Activated T-helper 17 cell treated with anti-CD3 and anti-CD28 coated beads, Interleukin-2, amount 50 U/mL, for 72 hours (primary cell): ENCODE measurements at regions not wholly inside any gene's neighbourhood (a gene's known extent, or its start where the extent isn't known, plus 50 kb on each side); places are given as distances from the start of the nearest gene placed in this dataset.
A peak's percentile ranks its signal among the peaks of the same experiment; 100 is the strongest.
"Not testable (repeated sequence)": the region's sequence is repeated elsewhere in the genome, so short reads cannot be mapped to it uniquely, and the experiment has no call there.

Experiments used
- ATAC-seq: fragments of 150-1000 bp; cut with Tn5 transposase; replicated peaks from 2 replicates; pipeline ENCODE4 v1.10.0; 2021; ENCODE audit warnings: mild to moderate bottlenecking, moderate library complexity
- H3K27ac Mint-ChIP-seq: one replicate; pipeline ENCODE4 v1.8.0; 2022; ENCODE audit warnings: mixed read lengths
- H3K27me3 Mint-ChIP-seq: one replicate; pipeline ENCODE4 v1.8.0; 2022; ENCODE audit warnings: mixed read lengths
- H3K36me3 Mint-ChIP-seq: one replicate; pipeline ENCODE4 v1.8.0; 2022; ENCODE audit warnings: low read depth, mild to moderate bottlenecking, mixed read lengths
- H3K4me1 Mint-ChIP-seq: one replicate; pipeline ENCODE4 v1.8.0; 2022; ENCODE audit warnings: mixed read lengths
- H3K4me3 Mint-ChIP-seq: one replicate; pipeline ENCODE4 v1.8.0; 2022; ENCODE audit warnings: mild to moderate bottlenecking, mixed read lengths
- H3K9me3 Mint-ChIP-seq: one replicate; pipeline ENCODE4 v1.8.0; 2022; ENCODE audit warnings: mixed read lengths

DNA sequence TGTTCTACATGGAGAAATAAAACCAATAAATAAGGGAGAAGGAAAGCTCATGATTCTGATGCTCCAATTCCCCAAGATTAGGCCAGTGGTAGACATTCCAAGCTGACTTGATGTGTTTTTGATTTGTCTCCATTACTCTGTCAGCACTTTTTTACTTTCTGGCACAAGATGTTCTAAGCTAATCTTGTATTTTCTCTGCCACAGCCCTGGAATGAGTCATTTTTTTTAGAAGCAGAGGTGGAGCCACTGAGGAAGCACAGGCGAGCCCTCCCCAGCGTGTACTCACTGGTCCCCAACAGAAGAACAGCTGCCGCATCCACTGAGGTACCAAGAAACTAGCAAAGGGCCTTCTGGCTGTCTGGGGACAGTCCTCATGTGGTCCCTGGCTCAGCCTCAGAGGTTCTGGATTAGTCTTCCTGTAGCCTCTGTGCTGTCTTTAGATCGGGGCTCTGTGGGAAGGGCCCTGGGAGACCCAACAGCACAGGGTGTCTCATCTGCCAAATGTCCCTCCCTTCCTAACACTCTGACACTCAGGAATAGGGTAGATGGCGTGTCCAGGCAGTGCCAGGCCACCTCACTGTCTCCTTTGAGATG, 117.9 kb upstream of the ZNF519 start:
- not testable (repeated sequence) for ATAC-seq, H3K27ac Mint-ChIP-seq, H3K27me3 Mint-ChIP-seq, H3K4me3 Mint-ChIP-seq, H3K9me3 Mint-ChIP-seq, H3K4me1 Mint-ChIP-seq, H3K36me3 Mint-ChIP-seq

DNA sequence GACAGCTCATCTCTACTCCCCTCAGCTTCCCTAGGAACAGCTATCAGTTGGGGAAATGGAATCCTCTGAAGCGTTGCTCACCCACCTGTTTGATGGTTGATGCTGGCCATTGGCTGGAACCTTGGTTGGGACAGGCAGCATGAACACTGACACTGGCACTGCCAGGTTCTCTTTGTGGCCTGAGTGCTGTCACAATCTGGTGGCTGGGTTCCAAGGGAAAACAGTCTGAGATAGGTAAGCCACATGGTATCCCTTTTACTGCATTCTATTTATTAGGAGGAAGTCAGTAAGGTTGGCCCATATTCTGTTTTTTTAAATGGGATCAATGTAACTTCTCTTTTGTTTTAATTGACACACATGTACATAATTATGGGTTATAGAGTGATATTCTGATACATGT, 107.0 kb upstream of the ZNF519 start:
- not testable (repeated sequence) for H3K4me1 Mint-ChIP-seq, ATAC-seq, H3K27me3 Mint-ChIP-seq, H3K9me3 Mint-ChIP-seq, H3K36me3 Mint-ChIP-seq, H3K27ac Mint-ChIP-seq, H3K4me3 Mint-ChIP-seq

DNA sequence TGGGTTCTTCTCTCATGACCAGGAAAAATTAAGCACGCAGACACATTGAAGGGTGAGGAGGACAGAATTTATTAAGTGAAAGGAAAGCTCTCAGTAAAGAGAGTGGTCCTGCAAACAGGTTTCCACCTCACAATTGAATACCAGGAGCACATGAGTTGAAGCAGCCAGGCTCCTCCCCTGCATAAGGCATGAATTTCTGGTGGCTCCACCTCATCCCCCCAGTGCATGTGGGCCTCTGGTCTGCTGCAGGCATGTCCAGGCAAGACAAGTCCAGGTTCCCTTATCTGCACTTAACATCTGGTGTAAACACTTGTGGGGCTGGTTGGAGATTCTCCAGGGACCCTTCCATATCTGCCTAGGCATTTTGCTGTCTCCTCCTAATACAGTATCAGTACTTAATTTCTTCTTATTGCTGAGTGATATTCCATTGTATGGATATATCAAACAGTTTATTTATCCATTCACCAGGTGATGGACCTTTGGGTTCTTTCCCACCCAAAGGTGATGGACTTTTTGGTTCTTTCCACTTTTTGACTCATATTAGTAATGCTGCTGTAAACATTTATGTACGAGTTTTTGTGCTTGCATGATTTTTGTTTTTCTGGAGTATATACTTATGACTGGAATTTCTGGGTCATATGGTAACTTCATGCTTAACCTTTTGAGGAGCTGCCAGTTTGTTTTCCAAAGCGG, 104.3 kb upstream of the ZNF519 start:
- not testable (repeated sequence) for H3K27ac Mint-ChIP-seq, H3K4me3 Mint-ChIP-seq, ATAC-seq, H3K9me3 Mint-ChIP-seq, H3K36me3 Mint-ChIP-seq, H3K27me3 Mint-ChIP-seq, H3K4me1 Mint-ChIP-seq

DNA sequence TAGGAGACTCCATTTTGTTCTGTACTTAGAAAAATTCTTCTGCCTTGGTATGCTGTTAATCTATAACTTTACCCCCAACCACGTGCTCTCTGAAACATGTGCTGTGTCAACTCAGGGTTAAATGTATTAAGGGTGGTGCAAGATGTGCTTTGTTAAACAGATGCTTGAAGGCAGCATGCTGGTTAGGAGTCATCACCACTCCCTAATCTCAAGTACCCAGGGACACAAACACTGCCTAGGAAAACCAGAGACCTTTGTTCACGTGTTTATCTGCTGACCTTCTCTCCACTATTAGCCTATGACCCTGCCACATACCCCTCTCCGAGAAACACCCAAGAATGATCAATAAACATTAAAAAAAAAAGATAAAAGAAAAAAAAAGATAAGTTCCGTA, 93.0 kb upstream of the ZNF519 start:
- not testable (repeated sequence) for H3K4me3 Mint-ChIP-seq, ATAC-seq, H3K9me3 Mint-ChIP-seq, H3K27me3 Mint-ChIP-seq, H3K4me1 Mint-ChIP-seq, H3K27ac Mint-ChIP-seq
- peaks cover 11% of the 10 kb centered on the region for H3K36me3 Mint-ChIP-seq

DNA sequence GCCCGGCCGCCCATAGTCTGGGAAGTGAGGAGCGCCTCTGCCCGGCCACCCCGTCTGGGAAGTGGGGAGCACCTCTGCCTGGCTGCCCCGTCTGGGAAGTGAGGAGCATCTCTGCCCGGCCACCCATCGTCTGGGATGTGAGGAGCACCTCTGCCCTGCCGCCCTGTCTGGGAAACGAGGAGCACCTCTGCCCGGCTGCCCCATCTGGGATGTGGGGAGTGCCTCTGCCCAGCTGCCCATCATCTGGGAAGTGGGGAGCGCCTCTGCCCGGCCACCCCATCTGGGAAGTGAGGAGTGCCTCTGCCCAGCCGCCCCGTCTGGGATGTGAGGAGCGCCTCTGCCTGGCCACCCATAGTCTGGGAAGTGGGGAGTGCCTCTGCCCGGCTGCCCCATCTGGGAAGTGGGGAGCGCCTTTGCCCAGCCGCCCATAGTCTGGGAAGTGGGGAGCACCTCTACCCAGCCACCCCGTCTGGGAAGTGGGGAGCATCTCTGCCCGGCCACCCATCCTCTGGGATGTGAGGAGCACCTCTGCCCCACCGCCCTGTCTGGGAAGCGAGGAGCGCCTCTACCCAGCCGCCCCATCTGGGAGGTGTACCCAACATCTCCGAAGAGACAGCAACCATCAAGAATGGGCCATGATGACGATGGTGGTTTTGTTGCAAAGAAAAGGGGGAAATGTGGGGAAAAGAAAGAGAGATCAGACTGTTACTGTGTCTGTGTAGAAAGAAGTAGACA, 92.5 kb upstream of the ZNF519 start:
- not testable (repeated sequence) for H3K4me1 Mint-ChIP-seq, ATAC-seq

DNA sequence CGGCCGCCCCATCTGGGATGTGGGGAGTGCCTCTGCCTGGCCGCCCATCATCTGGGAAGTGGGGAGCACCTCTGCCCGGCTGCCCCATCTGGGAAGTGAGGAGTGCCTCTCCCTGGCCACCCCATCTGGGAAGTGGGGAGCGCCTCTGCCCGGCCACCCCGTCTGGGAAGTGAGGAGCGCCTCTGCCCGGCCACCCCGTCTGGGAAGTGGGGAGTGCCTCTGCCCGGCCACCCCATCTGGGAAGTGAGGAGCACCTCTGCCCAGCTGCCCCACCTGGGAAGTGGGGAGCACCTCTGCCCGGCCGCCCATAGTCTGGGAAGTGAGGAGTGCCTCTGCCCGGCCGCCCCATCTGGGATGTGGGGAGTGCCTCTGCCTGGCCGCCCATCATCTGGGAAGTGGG, 91.7 kb upstream of the ZNF519 start:
- not testable (repeated sequence) for H3K27ac Mint-ChIP-seq, H3K27me3 Mint-ChIP-seq, ATAC-seq, H3K4me3 Mint-ChIP-seq, H3K4me1 Mint-ChIP-seq, H3K9me3 Mint-ChIP-seq
- H3K36me3 Mint-ChIP-seq, result peaks cover 19% of the 10 kb centered on the region

More for the DNA sequence above, 92.5 kb upstream of the ZNF519 start:
- H3K4me3 Mint-ChIP-seq, H3K9me3 Mint-ChIP-seq, H3K27ac Mint-ChIP-seq, H3K27me3 Mint-ChIP-seq: not testable (repeated sequence)
- peaks cover 17% of the 10 kb centered on the region for H3K36me3 Mint-ChIP-seq

DNA sequence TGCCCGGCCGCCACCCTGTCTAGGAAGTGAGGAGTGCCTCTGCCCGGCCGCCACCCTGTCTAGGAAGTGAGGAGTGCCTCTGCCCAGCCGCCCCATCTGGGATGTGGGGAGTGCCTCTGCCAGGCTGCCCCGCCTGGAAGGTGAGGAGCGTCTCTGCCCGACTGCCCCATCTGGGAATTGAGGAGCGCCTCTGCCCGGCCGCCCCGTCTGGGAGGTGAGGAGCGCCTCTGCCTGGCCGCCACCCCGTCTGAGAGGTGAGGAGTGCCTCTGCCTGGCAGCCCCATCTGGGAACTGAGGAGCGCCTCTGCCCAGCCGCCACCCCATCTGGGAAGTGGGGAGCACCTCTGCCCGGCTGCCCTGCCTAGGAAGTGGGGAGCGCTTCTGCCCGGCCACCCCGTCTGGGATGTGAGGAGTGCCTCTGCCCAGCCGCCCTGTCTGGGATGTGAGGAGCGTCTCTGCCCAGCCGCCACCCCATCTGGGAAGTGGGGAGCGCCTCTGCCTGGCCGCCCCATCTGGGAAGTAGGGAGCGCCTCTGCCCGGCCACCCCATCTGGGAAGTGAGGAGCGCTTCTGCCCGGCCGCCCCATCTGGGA, 91.1 kb upstream of the ZNF519 start:
- not testable (repeated sequence) for H3K4me3 Mint-ChIP-seq, H3K4me1 Mint-ChIP-seq, ATAC-seq, H3K27ac Mint-ChIP-seq, H3K27me3 Mint-ChIP-seq, H3K9me3 Mint-ChIP-seq
- H3K36me3 Mint-ChIP-seq, result peaks cover 23% of the 10 kb centered on the region

DNA sequence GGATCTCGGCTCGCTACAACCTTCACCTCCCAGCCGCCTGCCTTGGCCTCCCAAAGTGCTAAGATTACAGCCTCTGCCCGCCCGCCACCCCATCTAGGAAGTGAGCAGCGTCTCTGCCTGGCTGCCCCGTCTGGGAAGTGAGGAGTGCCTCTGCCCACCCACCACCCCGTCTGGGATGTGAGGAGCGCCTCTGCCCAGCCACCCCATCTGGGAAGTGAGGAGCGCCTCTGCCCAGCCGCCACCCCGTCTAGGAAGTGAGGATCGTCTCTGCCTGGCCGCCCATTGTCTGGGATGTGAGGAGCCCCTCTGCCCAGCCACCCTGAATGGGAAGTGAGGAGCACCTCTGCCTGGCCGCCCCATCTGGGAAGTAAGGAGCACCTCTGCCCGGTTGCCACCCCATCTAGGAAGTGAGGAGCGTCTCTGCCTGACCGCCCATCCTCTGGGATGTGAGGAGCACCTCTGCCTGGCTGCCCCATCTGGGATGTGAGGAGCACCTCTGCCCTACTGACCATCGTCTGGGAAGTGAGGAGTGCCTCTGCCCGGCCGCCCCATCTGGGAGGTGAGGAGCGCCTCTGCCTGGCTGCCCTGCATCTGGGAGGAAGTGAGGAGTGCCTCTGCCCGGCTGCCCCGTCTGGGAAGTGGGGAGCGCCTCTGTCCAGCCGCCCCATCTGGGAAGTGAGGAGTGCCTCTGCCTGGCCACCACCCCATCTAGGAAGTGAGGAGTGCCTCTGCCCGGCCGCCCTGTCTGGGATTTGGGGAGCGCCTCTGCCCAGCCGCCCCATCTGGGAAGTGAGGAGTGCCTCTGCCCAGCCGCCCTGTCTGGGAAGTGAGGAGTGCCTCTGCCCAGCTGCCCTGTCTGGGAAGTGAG, 90.4 kb upstream of the ZNF519 start:
- not testable (repeated sequence) for H3K9me3 Mint-ChIP-seq, ATAC-seq, H3K4me1 Mint-ChIP-seq, H3K27me3 Mint-ChIP-seq, H3K27ac Mint-ChIP-seq, H3K4me3 Mint-ChIP-seq
- H3K36me3 Mint-ChIP-seq, result peaks cover 23% of the 10 kb centered on the region

DNA sequence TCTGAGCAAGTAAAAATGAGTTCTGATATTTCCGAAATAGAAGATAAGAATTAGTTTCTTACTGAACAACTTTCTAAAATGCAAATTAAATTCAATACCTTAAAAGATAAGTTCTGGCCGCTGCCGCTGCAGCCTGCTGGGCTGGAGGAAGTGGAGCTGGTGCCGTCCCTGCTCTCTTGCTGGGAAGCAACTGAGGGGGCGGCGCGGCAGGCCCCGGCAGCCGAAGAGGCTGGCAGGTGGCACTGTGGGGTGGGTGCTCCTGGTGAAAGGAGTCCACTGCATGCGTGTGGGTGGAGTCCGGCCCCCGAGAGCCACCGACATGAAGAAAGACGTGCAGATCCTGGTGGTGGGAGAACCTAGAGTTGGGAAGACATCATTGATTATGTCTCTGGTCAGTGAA, 89.5 kb upstream of the ZNF519 start:
- H3K27ac Mint-ChIP-seq, result no peak overlapping the region
- peaks cover 23% of the 10 kb centered on the region for H3K36me3 Mint-ChIP-seq
- no peak overlapping the region for H3K4me3 Mint-ChIP-seq
- no peaks in the 10 kb centered on the region for H3K4me1 Mint-ChIP-seq
- no peaks in the 10 kb centered on the region for H3K27me3 Mint-ChIP-seq
- no peak for ATAC-seq
- no peaks in the 10 kb centered on the region for H3K9me3 Mint-ChIP-seq

DNA sequence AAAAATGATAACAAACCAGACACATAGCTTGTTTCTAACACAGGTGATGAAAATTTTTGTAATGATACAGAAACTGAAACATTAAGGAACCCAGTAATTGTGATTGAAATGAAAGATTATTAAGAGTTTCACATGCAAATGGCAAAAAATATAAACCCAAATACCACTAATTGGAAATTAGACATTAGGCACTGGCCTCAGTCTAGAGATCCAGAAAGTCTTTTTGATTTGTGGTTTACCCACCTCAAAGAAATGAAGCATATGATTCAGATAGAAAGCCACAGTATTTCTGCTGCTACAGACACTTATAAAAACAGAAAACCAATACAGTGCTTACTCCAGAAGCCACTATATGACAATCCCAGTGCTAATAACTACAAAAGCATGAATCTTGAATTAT, 83.7 kb upstream of the ZNF519 start:
- H3K4me1 Mint-ChIP-seq, H3K27me3 Mint-ChIP-seq, ATAC-seq, H3K4me3 Mint-ChIP-seq, H3K9me3 Mint-ChIP-seq, H3K27ac Mint-ChIP-seq: not testable (repeated sequence)
- H3K36me3 Mint-ChIP-seq, result peaks cover 16% of the 10 kb centered on the region

DNA sequence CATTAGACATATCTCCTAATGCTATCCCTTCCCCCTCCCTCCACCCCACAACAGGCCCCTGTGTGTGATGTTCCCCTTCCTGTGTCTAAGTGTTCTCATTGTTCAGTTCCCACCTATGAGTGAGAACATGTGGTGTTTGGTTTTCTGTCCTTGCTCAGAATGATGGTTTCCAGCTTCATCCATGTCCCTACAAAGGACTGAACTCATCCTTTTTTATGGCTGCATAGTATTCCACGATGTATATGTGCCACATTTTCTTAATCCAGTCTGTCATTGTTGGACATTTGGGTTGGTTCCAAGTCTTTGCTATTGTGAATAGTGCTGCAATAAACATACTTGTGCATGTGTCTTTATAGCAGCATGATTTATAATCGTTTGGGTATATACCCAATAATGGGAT, 71.2 kb upstream of the ZNF519 start:
- H3K36me3 Mint-ChIP-seq, H3K4me1 Mint-ChIP-seq, ATAC-seq, H3K27me3 Mint-ChIP-seq, H3K9me3 Mint-ChIP-seq, H3K27ac Mint-ChIP-seq, H3K4me3 Mint-ChIP-seq: not testable (repeated sequence)

DNA sequence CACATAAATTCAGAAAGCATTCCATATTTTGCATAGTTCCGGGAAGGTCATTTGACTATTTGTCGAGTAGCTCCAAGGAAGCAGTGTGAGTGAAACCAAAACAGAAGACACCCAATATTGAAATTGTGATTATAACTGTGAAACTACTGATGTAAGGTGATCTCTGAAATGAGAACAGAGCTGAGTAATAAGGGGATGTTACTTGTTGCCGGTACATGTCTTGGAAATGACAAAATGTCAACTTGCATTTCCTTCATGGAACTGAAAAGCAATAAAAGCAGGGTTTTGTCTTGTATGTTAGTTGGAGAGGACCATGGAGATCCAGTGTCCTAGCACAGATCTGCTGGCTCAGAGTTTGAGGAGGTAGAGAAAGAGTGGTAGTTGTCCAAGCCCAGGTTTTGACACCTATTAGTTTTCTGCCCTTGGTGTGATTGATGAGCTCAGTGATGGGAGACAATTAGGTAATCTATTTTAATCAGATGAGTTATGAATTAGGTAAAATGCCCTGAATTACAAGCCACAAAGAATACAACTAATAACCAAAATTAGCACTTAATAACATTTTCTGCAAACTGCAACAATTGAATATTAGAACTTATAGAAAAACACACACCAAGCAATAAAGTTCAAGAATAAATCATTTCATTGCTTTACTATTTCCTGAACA, 58.7 kb upstream of the ZNF519 start:
- H3K9me3 Mint-ChIP-seq, H3K27me3 Mint-ChIP-seq, H3K4me1 Mint-ChIP-seq: not testable (repeated sequence)
- ATAC-seq, result peak; percentile 86
- Mint-ChIP-seq H3K4me3 (peak overlapping the region; percentile 59), H3K27ac (peak overlapping the region; percentile 93), H3K36me3 (peaks cover 12% of the 10 kb centered on the region)

DNA sequence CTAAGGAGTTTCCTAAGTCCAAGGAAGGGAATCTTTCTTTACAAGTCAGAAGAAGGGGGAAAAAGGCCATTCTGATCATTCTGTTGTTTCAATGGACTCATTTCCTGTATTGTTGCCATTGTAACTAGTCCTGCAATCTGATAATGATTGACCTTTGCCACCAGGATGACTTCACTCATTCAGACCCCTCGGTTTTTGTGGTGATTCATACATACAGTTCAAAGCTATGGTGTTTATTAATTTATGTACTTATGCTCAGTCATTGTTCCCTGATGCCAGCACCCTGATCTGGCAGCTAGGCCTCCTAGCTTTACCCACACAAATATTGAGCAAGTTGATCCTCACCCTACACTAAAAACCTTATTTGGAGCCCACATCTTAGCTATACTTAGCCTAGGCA, 57.6 kb upstream of the ZNF519 start:
- Mint-ChIP-seq H3K9me3 (no peaks in the 10 kb centered on the region), H3K4me1 (peaks cover 9% of the 10 kb centered on the region), H3K4me3 (peak overlapping the region; percentile 59), H3K27me3 (no peaks in the 10 kb centered on the region), H3K36me3 (peaks cover 12% of the 10 kb centered on the region), H3K27ac (peak overlapping the region; percentile 93)
- ATAC-seq, result peak; percentile 95
